ENCODE measurements at regions not wholly inside any gene's neighbourhood (a gene's known extent, or its start where the extent isn't known, plus 50 kb on each side); places are given as distances from the start of the nearest gene placed in this dataset.

DNA sequence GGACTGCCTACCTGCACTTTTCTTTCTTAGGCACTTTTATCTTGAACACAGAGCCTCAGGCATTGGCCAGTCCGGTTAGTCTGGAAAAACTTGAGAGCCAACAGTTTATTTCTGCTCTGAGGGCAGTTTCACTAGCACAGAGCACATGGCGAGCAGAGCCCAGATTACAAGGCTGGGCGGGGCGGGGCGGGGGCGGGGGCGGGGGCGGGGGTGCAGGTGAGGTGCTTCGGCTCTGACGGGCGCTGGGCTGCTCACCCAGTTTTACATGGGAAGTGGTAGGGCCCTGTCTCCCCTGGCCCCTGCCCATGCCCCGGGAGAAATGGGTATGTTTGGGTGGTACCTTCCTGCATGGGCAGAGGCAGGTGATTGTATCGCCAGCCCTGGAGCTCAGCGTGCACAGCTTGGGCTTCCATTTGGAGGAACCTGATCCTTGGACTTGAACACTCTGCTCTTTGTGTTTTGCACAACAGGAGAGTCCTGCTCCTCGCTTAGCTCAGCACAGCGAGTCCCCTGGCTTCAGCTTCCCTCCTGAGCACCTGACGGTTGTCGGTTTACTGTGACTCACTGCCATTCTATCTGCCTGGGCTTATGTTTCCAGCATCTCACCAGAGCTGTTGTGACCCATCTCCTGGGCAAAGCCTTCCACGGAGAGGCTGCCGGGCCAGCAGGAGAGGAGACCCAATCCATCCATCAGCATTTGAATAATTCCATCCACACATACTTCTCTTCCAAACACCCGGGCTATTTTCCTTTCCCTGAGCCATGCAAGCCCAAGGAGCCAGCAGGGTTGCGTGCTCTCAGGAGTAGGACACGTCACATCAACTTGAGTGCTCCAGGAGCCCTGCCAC, 108.5 kb downstream of the ARF6 start:
- Histone ChIP-seq H3K36me3 (ENCODE audit: control insufficient read depth, insufficient read depth, low read length) (no peaks in the 10 kb centered on the region), H3K4me3 (ENCODE audit: low read depth, low read length) (peak overlapping the region; percentile 8; the same call in 1 of the 2 replicates), H3K27me3 (ENCODE audit: control insufficient read depth, insufficient read depth, low read length) (no peaks in the 10 kb centered on the region)
- ChIA-PET POLR2A (interaction anchor here (0.6 to 2.0 kb wide), 3 partner anchors 103 to 139 kb away, joined by 4 to 5 read pairs (median 4); no protein-coding TSS in a partner anchor), CTCF (interaction anchor here (0.6 to 1.7 kb wide), 4 partner anchors 8 to 134 kb away, joined by 3 to 5 read pairs (median 4); no protein-coding TSS in a partner anchor)
- peak; percentile 68 for DNase-seq (ENCODE audit: low read depth)
- TF ChIP-seq, protein P1, sequence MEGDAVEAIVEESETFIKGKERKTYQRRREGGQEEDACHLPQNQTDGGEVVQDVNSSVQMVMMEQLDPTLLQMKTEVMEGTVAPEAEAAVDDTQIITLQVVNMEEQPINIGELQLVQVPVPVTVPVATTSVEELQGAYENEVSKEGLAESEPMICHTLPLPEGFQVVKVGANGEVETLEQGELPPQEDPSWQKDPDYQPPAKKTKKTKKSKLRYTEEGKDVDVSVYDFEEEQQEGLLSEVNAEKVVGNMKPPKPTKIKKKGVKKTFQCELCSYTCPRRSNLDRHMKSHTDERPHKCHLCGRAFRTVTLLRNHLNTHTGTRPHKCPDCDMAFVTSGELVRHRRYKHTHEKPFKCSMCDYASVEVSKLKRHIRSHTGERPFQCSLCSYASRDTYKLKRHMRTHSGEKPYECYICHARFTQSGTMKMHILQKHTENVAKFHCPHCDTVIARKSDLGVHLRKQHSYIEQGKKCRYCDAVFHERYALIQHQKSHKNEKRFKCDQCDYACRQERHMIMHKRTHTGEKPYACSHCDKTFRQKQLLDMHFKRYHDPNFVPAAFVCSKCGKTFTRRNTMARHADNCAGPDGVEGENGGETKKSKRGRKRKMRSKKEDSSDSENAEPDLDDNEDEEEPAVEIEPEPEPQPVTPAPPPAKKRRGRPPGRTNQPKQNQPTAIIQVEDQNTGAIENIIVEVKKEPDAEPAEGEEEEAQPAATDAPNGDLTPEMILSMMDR (IDR thresholded peaks at IDR 0.05; ENCODE audit: insufficient read depth, low read depth, low read length), result no peak

DNA sequence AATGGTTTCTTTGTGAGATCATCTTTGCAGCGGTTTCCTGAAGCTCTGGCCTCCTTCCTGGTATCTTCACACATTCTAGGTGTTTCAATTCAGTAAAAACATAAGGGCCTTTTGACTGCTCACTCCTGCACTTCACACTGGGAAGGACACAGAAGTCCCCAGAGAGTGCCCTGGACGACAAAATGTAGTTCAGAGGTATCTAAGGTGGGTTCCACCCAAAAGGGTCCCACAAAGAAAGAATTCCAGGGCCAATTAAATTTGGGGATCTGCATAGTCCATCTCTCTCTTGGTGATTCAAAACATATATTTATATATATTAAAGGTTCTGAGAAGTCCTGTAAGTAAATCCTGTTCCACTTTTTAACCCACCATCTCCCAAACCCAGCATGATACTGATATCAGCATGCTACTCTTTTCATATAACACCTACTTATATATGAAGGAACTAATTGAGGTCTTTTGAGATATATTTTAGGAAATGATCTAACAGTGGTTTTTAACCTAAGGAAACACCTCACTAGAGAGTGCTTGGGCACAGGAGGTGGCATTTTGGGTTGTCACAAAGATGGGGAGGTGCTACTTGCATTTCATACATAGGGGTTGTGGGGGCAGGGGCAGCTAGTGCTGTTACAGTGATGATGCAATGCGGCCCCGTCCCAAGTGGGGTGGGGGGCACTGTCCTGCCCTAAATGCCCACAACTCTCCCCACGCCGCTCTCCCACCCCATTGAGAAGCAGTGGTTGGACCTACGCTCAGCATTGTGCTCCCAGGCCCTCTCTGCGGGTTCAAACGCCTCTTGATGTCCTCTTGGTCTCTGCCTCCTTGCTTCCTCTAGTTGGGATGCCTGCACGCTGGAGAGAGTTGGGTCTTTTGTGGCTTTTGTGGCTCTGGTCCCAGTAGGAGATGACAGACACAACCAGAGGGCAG, 109.4 kb downstream of the ARF6 start:
- TF ChIP-seq, protein P1 (IDR thresholded peaks at IDR 0.05; ENCODE audit: insufficient read depth, low read depth, low read length), result no peak
- POLR2A ChIA-PET, result interaction anchor here (1.3 kb wide), 1 partner anchor 139 kb away, joined by 4 read pairs; no protein-coding TSS in a partner anchor
- Histone ChIP-seq H3K27me3 (ENCODE audit: control insufficient read depth, insufficient read depth, low read length) (no peaks in the 10 kb centered on the region), H3K36me3 (ENCODE audit: control insufficient read depth, insufficient read depth, low read length) (no peaks in the 10 kb centered on the region), H3K4me3 (ENCODE audit: low read depth, low read length) (no peak overlapping the region)
- CTCF ChIA-PET, result interaction anchor here (1.0 to 2.6 kb wide), 6 partner anchors 11 to 145 kb away, joined by 3 to 8 read pairs (median 4); no protein-coding TSS in a partner anchor
- DNase-seq (ENCODE audit: low read depth), result no peak

DNA sequence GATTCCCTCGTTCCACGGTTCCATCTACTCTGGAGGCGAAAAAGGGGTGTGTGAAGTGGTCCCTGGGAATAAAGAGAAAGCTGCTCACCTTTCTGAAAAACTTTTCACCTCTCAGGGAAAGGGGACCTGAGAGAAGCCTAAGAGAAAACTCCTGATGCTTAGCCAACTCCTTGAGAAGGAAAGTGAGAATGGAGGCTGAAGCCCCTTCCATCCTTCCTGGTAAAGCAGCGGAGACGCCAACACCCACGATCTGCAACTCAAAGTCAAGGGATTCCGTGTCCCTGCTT, 110.0 kb downstream of the ARF6 start:
- ChIA-PET CTCF (interaction anchor here (1.0 to 2.6 kb wide), 6 partner anchors 10 to 150 kb away, joined by 3 to 8 read pairs (median 3); partner anchors contain the start of gene NEMF), POLR2A (interaction anchor here (0.7 to 0.9 kb wide), 2 partner anchors 30 to 114 kb away, joined by 3 to 6 read pairs; partner anchors contain the start of gene VCPKMT)
- H3K4me3 ChIP-seq (ENCODE audit: low read depth, low read length), result peak overlapping the region; percentile 46
- no peaks in the 10 kb centered on the region for H3K36me3 ChIP-seq (ENCODE audit: control insufficient read depth, insufficient read depth, low read length)
- H3K27me3 ChIP-seq (ENCODE audit: control insufficient read depth, insufficient read depth, low read length), result no peaks in the 10 kb centered on the region
- TF ChIP-seq, protein P1 (IDR thresholded peaks at IDR 0.05; ENCODE audit: insufficient read depth, low read depth, low read length), result no peak
- DNase-seq (ENCODE audit: low read depth), result no peak

DNA sequence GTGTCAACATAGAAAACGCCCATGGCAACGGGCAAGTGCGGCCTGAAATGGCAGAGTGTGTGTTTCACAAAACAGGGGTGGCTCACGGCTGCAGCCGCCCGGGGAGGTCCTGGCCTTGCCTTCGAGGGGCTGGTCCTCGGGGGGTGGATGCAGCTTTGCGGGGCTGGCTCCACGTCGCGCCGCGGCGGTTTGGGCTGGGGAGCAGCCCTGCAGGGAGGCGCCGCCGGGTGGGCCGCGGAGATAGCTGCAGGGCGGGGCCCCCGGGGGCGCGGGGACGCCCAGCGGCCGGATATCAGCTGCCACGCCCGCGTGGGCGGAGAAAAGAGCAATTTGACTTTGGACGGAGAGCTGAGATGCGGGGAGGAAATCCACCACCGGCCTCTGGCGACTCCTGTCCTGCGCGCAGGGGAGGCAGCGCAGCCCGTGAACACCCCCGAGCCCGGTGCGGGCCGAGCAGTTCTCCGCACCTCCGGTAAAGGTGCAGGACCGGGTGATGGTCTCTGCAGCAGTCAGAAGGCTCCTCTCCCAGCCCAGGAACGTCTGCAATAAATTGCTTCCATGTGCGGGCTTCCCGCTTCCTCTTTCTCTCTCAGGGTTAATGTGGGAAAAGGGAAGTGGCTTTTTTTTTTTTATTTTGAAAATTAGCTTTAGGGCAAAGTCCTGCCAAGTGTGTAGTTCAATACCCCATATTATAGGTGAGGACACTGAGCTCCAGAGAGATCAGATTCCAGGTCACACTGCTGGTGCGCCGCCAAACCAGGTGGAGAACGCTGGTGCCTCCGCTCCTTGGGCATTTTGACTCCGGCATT, 110.5 kb downstream of the ARF6 start:
- ChIA-PET CTCF (interaction anchor here (1.0 to 2.6 kb wide), 8 partner anchors 10 to 151 kb away, joined by 3 to 8 read pairs (median 4); partner anchors contain the start of gene NEMF), POLR2A (interaction anchor here (0.7 to 1.1 kb wide), 3 partner anchors 21 to 113 kb away, joined by 3 to 6 read pairs (median 4); partner anchors contain the start of gene VCPKMT)
- Histone ChIP-seq H3K4me3 (ENCODE audit: low read depth, low read length) (peak overlapping the region; percentile 46), H3K27me3 (ENCODE audit: control insufficient read depth, insufficient read depth, low read length) (no peaks in the 10 kb centered on the region), H3K36me3 (ENCODE audit: control insufficient read depth, insufficient read depth, low read length) (no peaks in the 10 kb centered on the region)
- TF ChIP-seq, protein P1 (IDR thresholded peaks at IDR 0.05; ENCODE audit: insufficient read depth, low read depth, low read length), result no peak
- no peak for DNase-seq (ENCODE audit: low read depth)

Measured in BJ (cell line).